ENCODE measurements at regions not wholly inside any gene's neighbourhood (a gene's known extent, or its start where the extent isn't known, plus 50 kb on each side); places are given as distances from the start of the nearest gene placed in this dataset.

DNA sequence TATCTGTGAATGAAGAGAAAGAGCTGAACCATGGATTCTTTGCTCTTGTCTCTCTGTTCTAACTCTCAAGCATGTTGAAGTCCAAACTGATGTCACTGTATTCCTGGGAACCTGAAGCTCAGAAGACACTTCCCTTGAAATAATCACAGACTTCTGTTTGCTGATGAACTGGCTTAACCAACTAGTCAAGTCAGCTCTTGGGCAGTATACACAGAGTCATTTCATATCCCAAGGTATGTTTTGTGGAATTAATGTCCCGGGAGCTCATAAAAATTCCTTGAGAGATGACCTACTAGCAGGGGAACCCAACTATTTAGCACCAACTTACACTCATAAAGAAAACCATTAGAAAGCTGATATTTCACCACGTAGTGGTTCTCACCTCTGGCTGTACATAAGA is 156.6 kb downstream of the NR4A2 start:
- intact Hi-C loops (cut with DNase I; ENCODE audit: low total_unique reads) (no loop called here), in situ Hi-C loops (cut with MboI; ENCODE audit: low sequenced_read_pairs in 4 of 4) (no loop called here)
- H3K36me3 ChIP-seq: no peaks in the 10 kb centered on the region
- no peaks in the 10 kb centered on the region for H3K27me3 ChIP-seq
- H3K4me3 ChIP-seq: no peak overlapping the region
- H3K9me3 ChIP-seq: no peaks in the 10 kb centered on the region
- TF ChIP-seq POLR2A (IDR thresholded peaks at IDR 0.05): no peak
- TF ChIP-seq, protein P1, sequence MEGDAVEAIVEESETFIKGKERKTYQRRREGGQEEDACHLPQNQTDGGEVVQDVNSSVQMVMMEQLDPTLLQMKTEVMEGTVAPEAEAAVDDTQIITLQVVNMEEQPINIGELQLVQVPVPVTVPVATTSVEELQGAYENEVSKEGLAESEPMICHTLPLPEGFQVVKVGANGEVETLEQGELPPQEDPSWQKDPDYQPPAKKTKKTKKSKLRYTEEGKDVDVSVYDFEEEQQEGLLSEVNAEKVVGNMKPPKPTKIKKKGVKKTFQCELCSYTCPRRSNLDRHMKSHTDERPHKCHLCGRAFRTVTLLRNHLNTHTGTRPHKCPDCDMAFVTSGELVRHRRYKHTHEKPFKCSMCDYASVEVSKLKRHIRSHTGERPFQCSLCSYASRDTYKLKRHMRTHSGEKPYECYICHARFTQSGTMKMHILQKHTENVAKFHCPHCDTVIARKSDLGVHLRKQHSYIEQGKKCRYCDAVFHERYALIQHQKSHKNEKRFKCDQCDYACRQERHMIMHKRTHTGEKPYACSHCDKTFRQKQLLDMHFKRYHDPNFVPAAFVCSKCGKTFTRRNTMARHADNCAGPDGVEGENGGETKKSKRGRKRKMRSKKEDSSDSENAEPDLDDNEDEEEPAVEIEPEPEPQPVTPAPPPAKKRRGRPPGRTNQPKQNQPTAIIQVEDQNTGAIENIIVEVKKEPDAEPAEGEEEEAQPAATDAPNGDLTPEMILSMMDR (IDR thresholded peaks at IDR 0.05 in 4 of 5, conservative IDR thresholded peaks at IDR 0.05 in 1 of 5): no peak
- DNase-seq: no peak
- no peaks in the 10 kb centered on the region for H3K4me1 ChIP-seq
- H3K27ac ChIP-seq: no peak overlapping the region
- ATAC-seq: no peak

DNA sequence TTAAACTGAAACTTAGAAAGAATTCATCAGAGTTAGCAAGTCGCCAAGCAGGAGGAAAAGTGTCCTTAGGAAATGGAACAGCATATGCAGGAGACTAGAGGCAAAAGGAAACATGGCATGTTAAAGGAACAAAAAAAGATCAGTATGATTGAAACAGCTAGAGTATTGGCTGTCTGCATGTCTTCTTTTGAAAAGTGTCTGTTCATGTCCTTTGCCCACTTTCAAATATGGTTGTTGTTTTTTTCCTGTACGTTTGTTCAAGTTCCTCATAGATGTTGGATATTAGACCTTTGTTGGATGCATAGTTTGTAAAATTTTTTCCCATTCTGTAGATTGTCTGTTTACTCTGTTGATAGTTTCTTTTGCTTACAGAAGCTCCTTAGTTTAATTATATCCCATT is 161.6 kb downstream of the NR4A2 start:
- Histone ChIP-seq H3K36me3 (no peaks in the 10 kb centered on the region), H3K27me3 (no peaks in the 10 kb centered on the region), H3K4me1 (no peaks in the 10 kb centered on the region), H3K9me3 (no peaks in the 10 kb centered on the region), H3K27ac (no peak overlapping the region), H3K4me3 (no peak overlapping the region)
- in situ Hi-C loops (cut with MboI; ENCODE audit: low sequenced_read_pairs in 4 of 4): no loop called here
- ATAC-seq: no peak
- no peak for TF ChIP-seq POLR2A (IDR thresholded peaks at IDR 0.05)
- TF ChIP-seq, protein P1 (IDR thresholded peaks at IDR 0.05 in 4 of 5, conservative IDR thresholded peaks at IDR 0.05 in 1 of 5): no peak
- intact Hi-C loops (cut with DNase I; ENCODE audit: low total_unique reads): no loop called here
- no peak for DNase-seq

DNA sequence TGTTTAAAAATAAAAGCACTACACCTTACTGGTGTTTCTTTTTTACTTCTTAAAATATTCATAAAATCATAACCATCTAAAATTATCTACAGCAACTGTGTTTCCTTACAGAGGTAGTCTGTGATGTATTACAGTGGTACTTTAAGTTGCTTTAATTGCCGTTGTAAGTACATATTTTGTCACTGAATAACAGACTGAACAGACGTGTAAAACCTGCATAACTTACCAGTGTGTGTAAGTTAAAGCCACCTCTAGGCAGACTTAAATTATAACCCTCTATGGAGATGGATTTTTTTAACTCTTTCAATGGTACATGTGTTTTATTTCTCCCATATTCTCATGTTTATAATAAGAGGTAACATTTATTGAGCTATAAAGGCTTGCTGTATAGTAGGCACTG is 166.8 kb downstream of the NR4A2 start:
- TF ChIP-seq, protein P1 (IDR thresholded peaks at IDR 0.05 in 4 of 5, conservative IDR thresholded peaks at IDR 0.05 in 1 of 5): no peak
- TF ChIP-seq POLR2A (IDR thresholded peaks at IDR 0.05): no peak
- Histone ChIP-seq H3K4me1 (no peaks in the 10 kb centered on the region), H3K36me3 (no peaks in the 10 kb centered on the region), H3K27ac (no peak overlapping the region), H3K4me3 (no peak overlapping the region), H3K27me3 (no peaks in the 10 kb centered on the region), H3K9me3 (no peaks in the 10 kb centered on the region)
- DNase-seq (no peak), ATAC-seq (no peak)
- in situ Hi-C loops (cut with MboI; ENCODE audit: low sequenced_read_pairs in 4 of 4): no loop called here
- intact Hi-C loops (cut with DNase I; ENCODE audit: low total_unique reads): no loop called here

DNA sequence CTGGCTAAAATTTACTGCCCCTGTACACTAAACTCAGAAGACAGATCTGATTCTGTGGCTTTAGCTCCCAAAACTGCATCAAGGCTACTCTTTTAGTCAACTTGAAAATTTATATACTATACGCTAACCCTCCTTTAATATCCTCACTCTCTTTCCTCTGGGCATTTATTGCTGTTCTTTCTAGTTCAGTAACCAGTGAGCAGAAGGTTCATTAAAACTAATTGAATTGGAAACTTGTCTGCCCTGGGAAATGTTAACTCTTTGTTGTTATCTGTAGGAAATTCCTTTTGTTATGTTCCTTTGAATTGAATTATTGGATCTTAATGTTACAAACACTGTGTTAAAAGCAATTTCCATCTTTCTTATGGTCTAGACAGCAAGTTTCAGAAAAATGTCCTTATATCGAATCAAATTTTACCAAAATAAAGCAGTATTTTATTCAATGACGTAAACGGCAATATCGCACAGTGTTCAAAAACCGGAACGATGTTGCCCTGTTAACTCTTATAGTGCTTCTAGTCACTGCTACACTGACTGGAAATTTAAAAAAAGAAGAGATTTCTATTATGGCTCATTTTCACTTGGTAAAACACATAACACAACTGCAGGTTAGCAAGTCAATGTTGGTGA is 168.3 kb downstream of the NR4A2 start:
- Histone ChIP-seq H3K9me3 (no peaks in the 10 kb centered on the region), H3K36me3 (no peaks in the 10 kb centered on the region), H3K27ac (no peak overlapping the region), H3K4me3 (no peak overlapping the region), H3K4me1 (no peaks in the 10 kb centered on the region), H3K27me3 (no peaks in the 10 kb centered on the region)
- in situ Hi-C loops (cut with MboI; ENCODE audit: low sequenced_read_pairs in 4 of 4) (no loop called here), intact Hi-C loops (cut with DNase I; ENCODE audit: low total_unique reads) (no loop called here)
- DNase-seq: no peak
- no peak for TF ChIP-seq POLR2A (IDR thresholded peaks at IDR 0.05)
- ATAC-seq: no peak

DNA sequence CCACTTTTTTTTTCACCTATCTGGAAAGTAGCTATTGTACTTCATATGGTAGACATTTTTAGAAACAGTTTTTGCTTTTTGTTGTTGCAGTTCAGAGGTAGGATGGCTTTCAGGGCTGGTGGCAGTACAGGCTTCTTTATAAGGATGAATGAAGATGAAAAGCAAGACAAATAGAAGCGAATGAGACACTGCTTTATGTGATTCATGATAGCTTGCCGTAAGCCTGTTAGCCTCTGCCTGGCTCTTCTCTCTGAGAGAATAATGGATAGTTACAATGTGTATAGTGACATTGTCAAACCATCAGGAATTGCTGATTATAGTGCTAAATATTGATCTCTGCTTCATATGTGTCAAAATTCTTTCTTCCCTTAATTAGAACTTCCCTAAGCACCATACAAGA is 173.7 kb downstream of the NR4A2 start:
- no peak for TF ChIP-seq POLR2A (IDR thresholded peaks at IDR 0.05)
- TF ChIP-seq, protein P1 (IDR thresholded peaks at IDR 0.05 in 4 of 5, conservative IDR thresholded peaks at IDR 0.05 in 1 of 5): no peak
- Histone ChIP-seq H3K36me3 (no peaks in the 10 kb centered on the region), H3K4me3 (no peak overlapping the region), H3K27me3 (no peaks in the 10 kb centered on the region), H3K27ac (no peak overlapping the region), H3K9me3 (no peaks in the 10 kb centered on the region), H3K4me1 (no peaks in the 10 kb centered on the region)
- no peak for ATAC-seq
- intact Hi-C loops (cut with DNase I; ENCODE audit: low total_unique reads) (no loop called here), in situ Hi-C loops (cut with MboI; ENCODE audit: low sequenced_read_pairs in 4 of 4) (no loop called here)
- DNase-seq: no peak
